NCI-H345 (cell line): ENCODE measurements at regions not wholly inside any gene's neighbourhood (a gene's known extent, or its start where the extent isn't known, plus 50 kb on each side); places are given as distances from the start of the nearest gene placed in this dataset.

Source experiments
- DNase-seq: peaks from one replicate; lab custom pipeline; 2025; lab: John Stamatoyannopoulos, UW

DNA sequence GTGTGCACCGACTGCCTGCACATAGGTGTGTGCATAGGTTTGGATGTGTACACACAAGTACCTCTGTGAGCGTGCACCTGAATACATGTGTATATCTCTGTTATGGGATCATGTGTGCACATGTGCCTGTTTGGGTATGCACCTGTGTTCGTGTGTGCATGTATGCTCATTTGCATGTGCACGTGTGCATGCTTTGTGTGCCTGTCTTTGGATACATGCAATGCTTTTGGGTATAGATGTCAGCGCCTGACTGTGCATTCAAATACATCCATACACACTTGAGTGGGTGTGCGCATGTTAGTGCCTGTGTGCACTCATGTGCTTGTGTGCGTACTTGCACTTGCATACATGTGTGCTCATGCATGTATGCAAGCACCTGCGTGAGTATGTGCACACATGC, 258.1 kb downstream of the IRX2 start:
- no peak for DNase-seq

DNA sequence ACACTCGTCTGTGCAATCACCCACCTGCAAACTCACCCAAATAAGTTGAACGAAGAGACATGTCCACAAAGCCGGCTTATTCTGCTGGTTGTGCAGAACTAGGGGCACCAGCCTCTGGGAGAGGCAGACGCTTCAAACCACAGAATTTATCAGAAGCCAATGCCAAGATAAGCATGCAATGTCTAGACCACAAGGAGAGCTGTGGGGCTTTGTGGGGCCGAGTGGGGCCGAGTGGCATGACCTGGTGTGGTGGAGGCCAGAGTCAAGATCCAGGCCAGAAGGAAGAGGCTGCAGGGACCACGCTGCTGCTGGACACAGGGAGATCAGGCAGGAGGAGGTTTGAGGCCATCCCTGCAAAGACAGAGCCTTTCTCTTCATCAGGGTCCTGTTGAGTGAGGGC, 259.0 kb downstream of the IRX2 start:
- DNase-seq = no peak

DNA sequence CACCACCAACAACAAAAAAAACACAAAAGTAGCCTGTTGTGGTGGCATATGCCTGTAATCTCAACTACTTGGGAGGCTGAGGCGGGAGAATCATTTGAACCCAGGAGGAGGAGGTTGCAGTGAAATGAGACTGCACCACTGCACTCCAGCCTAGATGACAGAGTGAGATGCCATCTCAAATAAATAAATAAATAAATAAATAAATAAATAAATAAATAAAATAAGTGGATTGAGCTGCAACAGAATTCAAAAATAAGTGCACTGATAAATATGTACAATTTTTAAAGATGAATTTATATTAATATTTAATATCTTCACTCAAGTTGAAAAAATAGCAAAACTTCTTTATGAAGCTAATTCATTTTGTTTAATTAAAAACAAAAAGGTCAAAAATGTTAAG, 259.6 kb downstream of the IRX2 start:
- DNase-seq = no peak

DNA sequence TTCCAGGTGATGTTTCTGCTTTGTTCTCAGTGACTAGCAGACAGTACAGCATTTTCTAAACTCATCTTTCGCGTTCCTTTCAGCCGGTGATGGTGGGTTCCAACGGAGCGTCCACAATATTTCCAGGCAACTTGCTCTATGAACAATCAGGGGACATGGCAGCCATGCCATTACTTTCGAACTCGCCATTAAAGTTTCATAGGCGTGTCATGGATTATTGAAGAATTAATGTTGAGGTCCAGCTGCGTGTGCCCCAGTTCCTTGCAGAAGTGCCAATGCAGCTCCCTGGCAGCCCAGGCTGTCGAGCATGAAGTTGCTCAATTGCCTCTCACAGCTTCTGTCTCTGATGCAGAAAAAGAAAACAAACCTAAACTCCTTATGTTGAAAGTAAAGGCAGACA, 262.2 kb downstream of the IRX2 start:
- no peak for DNase-seq

DNA sequence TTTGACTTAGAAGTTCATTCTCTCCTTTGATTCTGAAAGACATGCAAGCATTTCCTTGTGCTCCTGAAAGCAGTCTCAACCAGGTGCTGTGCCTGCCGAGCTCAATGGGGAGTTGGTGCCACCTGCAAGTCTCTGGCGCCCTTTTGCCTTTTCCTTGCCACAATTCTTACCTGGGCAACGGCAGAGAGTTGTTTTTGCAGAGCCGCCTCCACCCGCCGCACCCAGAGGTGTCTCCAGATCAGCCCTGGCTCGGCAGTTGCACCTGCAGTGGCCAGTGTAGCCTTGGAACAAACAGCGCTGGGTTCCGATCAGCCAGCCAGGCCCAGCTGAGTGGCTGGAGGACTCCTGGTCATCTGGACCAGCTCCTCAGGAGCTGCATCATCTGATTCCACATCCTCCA, 262.9 kb downstream of the IRX2 start:
- no peak for DNase-seq

DNA sequence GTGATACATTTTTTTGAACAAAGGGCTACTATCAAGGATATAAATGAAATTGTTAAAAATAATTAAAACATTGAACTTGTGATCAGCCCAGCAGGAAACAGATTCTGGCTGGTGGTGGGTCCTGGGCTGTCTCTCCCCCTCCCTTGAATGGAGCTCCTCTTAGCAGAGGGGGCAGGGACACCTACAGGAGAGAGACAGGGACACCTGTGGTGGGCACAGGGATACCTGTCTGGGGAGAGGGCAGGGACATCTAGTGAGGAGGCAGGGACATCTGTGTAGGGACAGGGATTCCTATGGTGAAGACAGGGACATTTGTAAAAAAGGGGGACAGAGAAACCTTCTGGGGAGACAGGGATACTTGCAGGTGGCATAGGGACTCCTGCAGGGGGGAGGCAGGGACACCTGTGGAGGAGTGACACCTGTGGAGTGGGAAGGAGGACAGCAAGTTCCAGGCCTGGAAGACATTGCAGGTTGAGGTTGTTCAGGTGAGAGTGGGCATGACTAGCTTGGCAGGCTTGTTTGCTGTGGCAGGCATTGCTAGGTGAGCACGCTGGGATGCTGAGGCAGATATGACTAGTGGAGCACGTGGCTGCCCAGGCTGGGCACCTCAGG, 264.2 kb downstream of the IRX2 start:
- no peak for DNase-seq

DNA sequence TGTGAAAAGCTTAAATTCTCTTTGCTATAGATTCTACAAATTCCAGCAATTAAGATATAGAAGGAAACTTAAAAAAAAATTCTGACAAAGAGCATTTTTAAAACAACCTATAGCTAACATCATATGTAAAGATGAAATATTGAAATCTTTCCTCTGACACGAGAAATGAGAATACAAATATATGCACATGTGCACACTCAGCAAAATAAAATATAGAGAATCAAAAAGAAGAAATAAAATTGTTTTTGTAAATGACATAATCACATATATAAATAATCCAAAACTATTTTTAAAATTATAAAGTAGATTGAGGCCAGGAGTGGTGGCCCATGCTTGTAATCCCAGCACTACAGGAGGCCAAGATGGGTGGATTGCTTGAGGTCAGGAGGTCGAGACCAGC, 265.1 kb downstream of the IRX2 start:
- no peak for DNase-seq

DNA sequence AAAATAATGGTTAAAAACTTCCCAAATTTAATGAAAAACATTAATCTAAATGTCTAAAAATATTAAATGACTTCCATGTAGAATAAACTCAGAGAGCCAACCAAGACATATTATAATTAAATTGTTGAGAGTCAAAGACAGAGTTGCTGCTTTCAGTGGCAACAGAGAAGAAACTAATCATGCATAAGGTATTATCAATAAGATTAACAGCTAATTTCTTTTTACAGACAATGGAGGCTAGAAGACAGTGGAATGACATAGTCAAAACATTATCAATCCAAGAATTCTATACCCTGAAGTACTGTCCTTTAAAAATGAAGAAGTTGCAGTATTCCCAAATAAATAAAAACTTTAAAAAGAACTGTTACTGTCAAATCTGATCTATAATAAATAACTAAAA, 268.7 kb downstream of the IRX2 start:
- DNase-seq = no peak

DNA sequence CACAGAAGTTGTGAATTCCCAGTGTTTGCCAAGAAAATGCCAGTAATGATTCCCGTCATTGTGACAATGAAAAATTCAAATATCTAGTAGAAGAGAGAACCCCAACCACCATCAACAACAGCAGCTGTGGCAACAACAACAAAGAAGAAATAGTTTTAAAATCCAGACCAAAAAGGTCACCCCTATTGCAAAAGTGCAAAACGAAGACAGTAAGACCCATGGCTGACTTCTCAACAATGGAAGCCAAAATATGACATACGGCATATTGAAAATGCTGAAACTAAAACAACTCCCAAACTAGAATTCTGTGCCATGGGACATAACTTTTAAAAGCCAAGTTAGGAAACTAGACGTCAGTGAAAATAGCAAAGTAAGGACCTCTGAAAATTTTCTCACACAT, 270.6 kb downstream of the IRX2 start:
- DNase-seq = no peak

DNA sequence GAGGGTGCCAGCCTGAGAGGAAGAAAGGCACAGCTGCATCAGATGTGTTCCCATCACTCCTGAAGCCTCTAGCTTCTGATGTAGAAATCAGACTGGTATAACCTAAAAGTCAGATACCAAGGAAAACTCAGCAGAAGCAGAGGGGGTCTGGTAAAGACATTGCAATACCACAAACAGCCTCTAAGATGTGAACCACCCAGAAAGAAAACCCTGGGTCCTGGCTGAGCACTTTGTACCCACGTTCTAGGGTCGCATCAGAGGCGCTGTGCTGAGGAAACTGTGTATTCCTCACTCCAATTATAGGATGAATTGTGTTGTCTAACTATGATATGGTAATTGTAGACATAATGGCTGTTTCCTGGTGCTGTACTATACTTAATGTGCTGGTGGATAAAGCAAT, 275.6 kb downstream of the IRX2 start:
- DNase-seq = no peak

DNA sequence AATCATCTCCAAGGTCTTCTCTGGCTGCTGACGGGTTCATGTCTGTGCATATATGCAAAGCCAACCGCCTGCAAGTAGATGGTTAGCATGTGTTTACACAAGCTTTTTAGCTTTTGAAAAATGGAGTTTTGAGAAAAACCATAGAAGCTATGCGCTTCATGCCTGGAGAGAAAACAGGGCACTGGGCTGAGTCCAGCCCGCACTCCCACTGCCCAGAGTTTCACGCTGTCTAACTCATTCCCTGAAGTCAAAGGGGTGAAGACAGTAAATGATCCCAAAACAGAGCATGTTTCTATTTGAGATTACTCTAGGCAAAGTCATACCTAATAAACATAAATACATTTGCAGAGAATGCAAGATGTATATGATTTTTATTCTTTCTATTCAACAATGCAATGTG, 278.8 kb downstream of the IRX2 start:
- DNase-seq = no peak

DNA sequence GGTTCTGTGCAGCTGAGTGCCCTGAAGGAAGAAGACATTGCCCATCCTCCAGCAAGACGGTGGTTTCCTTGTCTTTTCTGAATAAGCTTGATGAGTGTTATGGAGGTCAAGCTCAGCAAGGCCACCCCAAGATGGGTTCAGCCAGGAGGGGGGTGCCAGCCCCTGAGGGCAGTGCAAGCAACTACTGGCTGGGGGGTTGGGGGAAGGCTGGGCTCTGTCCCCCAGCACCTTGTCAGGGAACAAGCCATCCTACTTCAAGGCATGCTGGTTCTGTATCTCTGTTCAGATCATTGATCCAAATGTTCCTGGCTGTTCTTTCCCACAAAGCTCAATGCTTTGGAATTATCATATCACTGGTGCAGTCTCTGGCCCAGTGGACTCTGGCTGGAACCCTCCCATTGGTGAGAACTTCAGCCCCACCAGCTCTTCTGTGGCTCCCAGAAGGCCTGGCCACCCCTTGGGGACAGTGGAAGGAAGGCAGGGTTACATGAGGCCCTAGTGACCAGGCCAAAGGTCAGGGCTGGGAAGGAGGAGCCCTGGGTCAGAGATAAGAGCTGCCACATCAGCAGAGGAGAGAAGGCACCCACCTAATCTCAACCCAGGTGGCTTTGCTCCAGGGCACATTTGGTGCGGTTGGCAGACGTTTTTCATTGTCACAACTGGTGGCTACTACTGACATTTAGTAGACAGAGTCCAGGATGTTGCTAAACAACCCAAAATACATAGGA, 280.2 kb downstream of the IRX2 start:
- DNase-seq = no peak

DNA sequence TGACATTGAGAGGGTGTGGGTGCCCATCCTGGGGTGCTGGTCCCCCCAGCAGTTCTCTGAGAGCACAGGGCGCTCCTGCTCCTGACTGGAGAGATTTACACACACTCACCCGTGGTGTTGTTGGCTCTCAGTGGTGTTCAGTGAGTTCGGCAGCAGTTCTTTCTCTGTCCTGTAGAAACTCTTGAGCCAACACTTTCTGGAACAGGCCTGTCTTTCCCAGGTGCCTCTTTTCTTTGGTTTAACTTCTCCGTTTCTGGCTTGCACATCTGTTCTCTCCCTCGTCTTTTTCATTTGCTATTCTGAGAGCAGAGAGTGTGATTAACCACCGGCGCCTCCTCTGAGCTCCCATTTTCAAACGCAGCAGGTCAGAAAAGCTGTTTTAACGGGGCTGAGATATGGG, 284.5 kb downstream of the IRX2 start:
- DNase-seq = no peak

DNA sequence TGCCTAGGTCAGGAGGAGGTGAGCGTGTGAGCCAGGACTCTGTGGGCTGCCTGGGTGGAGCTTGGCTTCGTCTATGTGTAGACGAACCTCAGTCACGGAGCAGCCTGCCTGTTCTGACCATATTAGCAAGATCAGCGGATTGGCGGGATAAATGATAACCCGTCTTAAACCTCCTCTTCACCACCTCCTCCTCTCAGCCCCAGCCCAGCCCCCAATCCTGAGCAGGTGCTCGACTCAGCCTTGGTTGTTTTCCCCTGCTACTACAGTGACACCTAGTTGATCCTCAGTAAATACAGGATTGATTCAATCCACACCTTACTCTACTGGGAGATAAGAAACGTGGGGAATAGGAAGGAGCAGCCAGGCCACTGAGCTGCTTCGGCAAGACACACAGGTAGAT, 286.1 kb downstream of the IRX2 start:
- DNase-seq = no peak

DNA sequence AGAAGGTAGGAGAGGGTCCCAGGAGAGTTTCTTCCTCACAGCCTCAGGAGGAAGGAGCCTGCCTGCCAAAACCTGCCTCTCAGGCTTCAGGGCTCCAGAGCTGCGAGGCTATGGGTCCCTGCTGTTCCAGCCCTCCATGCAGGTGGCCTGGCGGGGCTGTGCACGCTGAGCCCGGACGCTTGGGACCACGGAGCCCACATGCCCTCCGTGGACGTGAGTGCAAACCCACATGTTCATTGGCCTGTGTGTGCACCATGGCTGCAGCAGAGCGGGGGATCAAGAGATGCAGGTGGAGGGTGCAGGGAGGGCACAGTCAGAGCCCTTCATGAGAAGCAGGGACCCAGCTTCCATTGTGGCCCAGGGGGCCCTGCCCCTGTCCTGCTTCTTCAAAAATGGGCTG, 287.3 kb downstream of the IRX2 start:
- DNase-seq = no peak

DNA sequence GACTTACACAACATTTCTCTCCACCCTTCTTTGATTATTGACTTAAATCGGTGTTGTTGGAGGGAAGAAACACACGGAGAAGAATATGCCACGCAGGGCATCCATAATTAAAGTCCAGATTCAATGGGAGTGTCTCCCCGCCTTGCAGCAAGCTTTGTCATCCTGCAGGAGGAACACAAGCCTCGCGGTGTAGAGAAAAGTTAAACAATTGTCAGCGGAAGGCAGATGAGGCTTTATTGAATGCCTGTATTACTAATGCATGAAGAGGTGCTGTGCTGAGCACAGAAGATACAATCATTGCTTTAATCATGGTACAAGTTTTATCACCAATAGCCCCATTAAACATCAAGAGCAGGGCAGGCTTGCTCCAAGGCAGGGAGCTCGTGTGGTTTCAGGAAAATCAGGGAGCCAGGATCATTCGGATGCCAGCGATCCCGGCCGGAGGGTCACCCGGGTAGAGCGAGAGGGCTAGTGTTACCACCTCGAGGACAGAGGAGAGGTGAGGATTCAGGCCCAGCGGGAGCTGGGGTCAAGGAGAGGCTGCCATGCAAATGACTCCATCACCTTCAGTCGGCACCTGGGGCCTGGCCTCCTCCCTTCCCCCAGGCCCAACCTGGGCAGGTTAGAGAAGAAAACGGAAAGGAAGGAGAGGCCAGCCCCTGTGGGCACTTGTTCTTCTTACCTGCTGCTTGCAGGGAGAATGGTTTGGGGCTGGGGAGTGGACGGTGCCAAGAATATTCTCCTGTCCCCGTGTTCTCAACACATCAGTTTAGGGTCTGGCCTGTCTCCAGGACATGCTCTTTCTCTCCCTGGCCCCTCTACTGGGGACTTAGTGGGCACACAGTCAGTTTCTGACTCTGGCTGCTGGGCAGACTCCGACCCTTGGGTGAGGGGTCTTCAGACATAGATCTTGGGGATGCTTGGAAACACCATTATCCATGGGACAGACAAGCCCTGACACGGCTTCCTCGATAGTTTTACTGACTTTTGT, 289.5 kb downstream of the IRX2 start:
- DNase-seq = no peak

DNA sequence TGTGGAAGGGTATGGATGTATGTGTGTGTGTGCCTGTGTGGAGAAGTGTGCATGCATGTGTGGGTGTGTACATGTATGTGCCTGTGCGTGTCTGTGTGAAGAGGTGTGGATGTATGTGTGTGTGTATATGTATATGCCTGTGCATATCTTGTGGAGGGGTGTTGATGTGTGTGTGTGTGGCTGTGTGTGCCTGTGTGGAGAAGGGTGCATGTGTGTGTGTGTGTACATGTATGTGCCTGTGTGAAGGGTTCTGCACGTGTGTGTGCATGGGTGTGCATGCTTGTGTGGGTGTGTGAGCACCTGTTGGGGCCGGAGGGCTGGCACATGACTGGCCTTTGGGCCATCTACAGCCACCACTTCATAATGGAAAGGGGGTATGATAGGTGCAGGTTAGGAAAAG, 291.4 kb downstream of the IRX2 start:
- no peak for DNase-seq

DNA sequence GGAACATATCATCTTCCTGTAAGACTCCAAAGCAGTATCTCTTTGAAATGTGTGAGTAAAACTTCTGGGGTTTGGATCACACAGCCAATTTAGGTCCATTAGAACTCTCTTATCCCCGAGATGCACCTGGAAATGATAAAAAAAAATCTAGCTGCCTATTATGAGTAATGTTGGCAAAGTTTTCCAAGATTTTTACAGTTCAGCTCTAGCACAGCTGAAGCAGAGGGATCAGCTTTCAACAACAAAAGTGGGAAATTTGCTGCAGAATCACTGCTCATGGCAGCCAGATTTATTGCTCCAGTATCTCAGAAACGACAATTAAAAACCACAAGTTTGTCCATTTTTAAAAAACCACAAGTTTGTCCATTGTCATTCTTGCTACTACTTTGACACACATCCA, 292.2 kb downstream of the IRX2 start:
- DNase-seq = no peak

DNA sequence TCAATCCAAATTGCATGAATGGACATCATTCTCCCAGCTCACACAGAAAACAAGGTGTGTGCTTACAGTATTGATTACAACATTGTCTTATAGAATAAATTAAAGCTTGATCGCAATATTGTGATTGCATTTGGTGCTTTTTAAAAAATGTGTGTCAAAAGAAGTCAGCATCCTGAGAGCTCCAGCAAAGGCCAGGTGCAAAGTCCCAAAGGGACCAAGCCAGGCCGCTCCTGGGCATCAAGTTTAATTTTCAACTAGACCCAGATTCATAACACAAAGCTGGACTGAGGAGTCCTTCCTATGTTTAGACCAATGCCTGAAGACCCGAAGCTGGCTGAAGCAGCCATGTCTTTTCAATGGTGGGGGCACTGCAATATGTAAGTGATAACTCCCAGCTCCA, 295.6 kb downstream of the IRX2 start:
- no peak for DNase-seq

DNA sequence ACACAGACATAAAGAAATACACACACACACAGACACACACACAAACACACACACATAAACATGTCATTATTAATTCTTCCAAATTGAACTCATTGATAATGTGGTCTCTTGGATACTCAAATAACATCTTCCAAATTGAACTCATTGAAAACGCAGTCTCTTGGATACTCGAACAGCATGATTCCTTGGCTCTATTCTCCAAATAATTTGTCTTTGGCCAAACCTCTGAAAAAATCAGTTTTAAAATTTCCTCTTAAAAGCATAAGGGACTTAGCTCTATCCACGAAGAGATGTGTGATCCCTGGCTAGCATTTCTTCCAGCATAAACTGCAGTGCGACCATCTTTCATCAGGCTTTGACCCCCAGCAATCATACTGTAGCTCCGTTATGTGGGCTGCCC, 296.6 kb downstream of the IRX2 start:
- no peak for DNase-seq

DNA sequence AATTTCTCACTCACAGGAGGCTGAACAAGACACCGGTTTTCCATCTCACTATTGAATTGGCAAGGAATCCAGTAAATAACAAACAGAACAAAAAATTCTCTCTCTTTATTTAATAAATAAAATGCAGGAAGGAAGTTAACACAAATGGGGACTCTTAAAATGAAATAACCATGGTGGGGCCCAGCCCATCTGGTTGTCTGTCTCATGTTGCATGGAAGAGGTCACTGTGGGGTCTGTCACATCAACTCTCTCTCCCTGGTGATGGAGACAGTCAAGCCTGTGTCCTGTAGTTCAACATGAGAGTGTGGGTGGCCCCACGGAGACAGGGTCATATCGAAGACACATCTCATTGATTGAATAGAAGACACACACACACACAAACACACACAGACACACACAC, 297.7 kb downstream of the IRX2 start:
- no peak for DNase-seq

DNA sequence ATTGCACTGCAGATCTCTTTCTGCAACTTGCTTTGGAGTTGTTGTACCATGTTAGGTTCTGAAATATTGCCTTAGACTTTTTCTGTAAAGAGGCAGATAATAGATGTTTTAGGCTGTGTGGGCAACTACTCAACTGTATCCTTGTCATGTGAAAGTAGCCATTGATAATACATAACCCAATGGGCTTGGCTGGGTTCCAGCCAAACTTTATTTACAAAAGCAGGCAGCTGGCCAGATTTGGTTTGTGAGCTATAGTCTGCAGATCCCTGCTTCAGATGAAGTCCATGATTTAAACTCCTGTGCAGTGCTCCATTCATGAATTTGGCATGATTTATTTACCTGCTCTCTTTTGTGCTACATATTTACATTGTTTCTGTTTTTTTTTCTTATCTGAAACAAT, 300.4 kb downstream of the IRX2 start:
- DNase-seq = peak; percentile 80
